GM21526 (cell line): ENCODE measurements at regions not wholly inside any gene's neighbourhood (a gene's known extent, or its start where the extent isn't known, plus 50 kb on each side); places are given as distances from the start of the nearest gene placed in this dataset.

Experiments used
- ATAC-seq: cut with Tn5 transposase; IDR thresholded peaks from one replicate; pipeline ENCODE4 v1.9.1; 2021; ENCODE audit warnings: moderate library complexity; ENCODE audit not compliant: unreplicated experiment, low FRiP score

DNA sequence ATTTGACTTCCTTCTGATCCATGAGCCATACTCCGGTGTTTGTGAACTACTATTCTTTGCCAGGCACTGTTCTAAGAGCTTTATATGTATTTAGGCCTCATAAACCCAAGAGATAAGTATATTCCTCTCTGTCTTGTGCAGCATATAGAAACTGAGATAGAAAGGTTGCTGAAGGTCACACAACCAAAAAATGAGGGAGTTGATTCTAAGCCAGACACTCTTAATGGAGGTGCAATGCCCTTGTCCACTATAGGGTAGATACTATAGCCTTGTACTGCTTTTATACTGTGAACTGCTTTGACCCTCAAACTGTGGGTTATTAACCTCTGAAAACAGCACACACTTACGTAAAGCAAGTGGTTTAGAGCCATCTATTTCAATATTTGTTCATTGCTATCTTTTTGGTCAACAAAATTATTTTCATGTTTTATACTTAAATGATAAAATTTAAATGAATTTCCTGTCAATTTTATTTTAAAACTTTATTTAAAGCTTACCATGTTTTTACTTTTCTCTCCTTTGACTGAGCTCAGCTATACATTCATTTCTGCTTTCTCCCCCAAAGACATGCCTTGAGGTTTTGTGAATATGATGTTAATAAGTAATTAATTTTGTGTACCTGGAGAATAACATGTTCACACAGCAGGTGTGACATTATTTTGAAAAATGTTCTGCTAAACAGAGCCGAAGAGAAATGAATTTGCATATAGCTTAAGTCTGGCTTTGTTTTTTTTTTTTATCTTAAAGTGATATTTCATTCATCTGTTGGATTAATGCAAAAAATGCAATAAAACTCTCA lies 687.3 kb downstream of the DNAJB9 start:
- no peak for ATAC-seq

- ATAC-seq: no peak
Observed at GRCh38 chr7:109259151-109259550, 689.5 kb downstream of the DNAJB9 start.

DNA sequence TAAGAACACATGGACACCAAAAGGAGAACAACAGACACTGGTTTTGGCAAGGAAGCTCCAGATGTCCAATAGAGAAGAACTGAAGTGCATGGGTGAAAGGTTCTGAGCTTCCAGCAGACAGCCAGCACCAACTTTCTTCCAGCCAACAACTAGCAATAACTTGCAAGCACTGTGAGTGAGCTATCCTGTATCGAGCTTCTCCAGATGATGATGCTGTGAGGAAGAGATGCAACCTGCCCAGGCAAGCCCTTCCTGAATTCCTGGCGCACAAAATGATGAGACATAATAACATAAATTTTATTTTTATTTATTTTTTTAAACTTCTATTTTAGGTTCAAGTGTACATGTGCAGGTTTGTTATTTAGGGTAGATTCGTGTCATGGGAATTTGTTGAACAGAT lies 692.1 kb downstream of the DNAJB9 start:
- ATAC-seq: no peak

- ATAC-seq: no peak
Observed at GRCh38 chr7:109266610-109267009, 696.9 kb downstream of the DNAJB9 start.

DNA sequence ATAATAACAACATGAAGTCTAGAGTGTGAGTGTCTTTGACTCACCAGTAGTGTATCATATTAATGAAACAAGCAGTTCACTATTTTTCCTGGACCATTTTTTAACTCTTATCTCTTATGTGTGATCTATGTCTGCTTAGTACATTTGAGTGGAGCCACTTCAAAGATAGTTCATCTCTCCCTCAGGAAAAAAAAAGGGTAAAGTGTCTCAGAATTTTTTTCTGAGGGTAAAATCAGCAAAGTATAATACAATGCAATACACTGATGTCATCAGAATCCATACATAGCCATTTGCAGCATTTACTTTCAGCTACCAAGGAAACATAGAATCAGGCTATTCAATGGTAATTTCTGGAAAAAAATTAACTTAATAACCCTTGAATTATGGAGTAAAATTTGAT lies 706.7 kb downstream of the DNAJB9 start:
- no peak for ATAC-seq

GRCh38 chr7:109282726-109283125 lies 713.1 kb downstream of the DNAJB9 start:
- ATAC-seq: no peak

- ATAC-seq: no peak
Observed at GRCh38 chr7:109284943-109285342, 715.3 kb downstream of the DNAJB9 start.

GRCh38 chr7:109295158-109295557 lies 725.5 kb downstream of the DNAJB9 start:
- no peak for ATAC-seq

DNA sequence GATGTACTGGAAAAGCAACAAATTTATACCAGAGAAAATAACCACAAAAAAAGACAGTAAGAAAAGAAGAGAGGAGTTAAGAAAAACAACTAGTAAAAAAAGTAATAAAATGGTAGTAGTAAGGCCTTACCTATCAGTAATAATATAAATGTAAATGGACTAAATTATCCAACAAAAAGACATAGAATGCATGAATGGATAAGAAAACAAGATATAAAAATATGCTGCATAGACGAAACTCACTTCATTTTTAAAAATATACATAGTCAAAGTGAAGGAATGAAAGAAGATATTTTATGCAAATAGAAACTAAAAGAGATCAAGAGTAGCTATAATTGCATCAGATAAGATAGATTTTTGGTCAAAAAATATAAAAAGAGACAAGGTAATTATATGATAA lies 739.1 kb downstream of the DNAJB9 start:
- no peak for ATAC-seq

GRCh38 chr7:109309790-109310189 lies 740.1 kb downstream of the DNAJB9 start:
- ATAC-seq: no peak

- ATAC-seq: no peak
Observed at GRCh38 chr7:109318136-109318535, 748.5 kb downstream of the DNAJB9 start.

GRCh38 chr7:109322833-109323232 lies 753.2 kb downstream of the DNAJB9 start:
- ATAC-seq: no peak

DNA sequence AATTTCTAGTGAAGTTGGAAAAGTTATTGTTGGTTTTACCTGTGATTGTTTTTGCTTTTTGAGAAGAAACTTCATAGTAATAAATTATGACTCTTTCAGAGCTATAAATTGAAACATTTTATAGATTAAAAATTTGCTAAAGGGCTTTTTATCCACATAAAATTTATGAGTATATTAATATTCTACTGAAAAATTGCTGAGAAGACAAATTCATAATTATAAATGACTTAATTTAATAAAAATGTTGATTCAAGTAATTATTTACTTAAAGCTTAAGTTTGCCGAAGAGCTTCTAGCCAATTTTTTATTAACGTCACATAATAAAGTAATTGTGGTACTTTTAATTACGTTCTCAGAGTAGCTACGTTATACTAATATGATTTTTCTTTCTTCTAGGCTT lies 761.7 kb downstream of the DNAJB9 start:
- ATAC-seq: no peak

DNA sequence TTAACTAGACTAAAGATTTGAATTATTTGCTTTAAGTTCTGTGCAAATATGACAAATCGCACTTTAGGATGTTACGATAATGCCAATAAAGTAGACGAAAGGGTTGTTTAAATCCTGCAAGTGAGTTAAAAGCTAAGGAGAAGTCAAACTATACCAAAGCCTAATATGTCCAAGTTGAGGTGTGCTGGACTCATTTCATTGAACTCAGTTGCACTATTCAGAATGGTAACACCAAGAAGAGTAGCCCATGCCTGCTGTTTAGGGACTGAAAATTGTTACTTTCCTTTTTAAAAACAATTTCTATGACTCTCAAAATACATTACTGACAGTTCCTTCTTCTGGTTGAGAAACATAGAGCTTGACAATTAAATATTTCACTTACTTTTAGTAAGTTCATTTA lies 766.3 kb downstream of the DNAJB9 start:
- no peak for ATAC-seq

- ATAC-seq: no peak
Observed at GRCh38 chr7:109336531-109336930, 766.9 kb downstream of the DNAJB9 start.

GRCh38 chr7:109343678-109344077 lies 774.0 kb downstream of the DNAJB9 start:
- no peak for ATAC-seq

GRCh38 chr7:109351493-109351892 lies 781.8 kb downstream of the DNAJB9 start:
- ATAC-seq: no peak

- ATAC-seq: no peak
Observed at GRCh38 chr7:109354000-109354399, 784.3 kb downstream of the DNAJB9 start.

GRCh38 chr7:109354552-109354951 lies 784.9 kb downstream of the DNAJB9 start:
- no peak for ATAC-seq

DNA sequence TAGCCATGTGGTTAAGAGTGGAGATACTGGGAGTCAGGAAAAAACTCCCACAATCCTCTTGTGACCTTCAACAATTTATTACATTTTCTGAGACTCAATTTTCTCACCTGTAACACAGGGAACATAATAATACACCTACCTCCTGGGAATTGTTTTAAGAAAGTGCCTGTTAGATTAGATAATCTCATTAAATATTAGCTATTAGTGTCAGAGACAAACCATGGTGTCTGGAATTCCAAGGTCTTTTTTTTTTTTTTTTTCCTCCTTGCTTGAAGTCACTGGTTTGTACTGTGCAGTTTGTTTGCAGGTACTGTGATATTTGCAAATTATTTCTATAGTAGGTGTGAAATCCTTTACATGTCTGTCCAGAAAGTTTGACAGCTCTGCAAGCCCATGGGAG lies 806.1 kb downstream of the DNAJB9 start:
- no peak for ATAC-seq

DNA sequence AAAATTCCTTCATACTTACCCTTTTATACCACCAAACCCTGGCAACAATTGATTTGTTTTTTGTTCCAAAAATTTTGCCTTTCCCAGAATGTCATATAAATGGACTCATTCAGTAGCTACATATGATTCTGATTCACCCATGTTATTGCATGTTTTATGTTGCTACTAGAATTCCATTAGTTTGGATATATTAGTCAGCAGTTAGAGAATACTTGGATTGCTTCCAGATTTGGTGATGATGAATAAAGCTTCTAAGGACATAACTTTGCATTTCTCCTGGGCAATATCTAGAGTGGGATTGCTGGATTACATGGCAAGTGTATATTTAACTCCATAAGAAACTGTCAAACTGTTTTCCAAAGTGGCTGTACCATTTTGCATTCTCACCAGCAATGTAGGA lies 806.9 kb downstream of the DNAJB9 start:
- no peak for ATAC-seq

DNA sequence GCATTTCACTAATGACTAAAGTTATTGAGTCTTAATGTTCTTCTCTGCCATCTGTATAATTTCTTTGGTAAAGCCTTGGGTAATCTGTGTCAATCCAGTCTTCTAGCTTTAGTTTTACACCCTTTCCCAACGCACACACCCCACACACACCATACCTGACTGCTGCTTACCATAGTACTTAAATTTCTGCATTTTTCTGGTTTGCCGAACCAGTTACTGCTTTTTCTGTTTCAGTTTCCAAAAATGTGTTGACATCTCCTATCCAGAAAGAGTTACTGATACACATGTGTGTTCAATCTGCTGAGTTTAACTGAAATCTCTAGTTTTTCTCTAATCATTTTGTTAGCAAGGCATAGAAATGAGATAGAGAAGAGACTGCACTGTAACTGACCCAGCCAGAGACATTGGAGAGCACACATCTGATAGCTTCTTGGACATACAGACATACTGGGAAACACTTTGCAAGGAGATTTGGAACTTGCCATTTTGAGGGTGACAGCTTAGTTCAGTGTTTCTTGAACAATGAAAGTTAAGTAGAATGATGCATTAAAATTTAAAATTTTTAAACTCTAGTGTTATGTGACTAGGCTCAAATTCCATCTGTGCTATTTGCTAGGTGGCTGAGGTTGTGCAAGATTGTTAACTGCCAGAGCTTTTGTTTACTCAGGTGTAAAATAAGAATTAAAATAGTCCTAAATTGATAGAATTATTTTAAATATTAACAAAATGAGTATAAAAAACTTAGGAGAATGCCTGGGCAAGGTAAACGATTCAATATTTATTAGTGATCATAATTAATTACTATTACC lies 807.6 kb downstream of the DNAJB9 start:
- no peak for ATAC-seq
